ENCODE measurements at regions not wholly inside any gene's neighbourhood (a gene's known extent, or its start where the extent isn't known, plus 50 kb on each side); places are given as distances from the start of the nearest gene placed in this dataset.
"Not testable (repeated sequence)": the region's sequence is repeated elsewhere in the genome, so short reads cannot be mapped to it uniquely, and the experiment has no call there.

DNA sequence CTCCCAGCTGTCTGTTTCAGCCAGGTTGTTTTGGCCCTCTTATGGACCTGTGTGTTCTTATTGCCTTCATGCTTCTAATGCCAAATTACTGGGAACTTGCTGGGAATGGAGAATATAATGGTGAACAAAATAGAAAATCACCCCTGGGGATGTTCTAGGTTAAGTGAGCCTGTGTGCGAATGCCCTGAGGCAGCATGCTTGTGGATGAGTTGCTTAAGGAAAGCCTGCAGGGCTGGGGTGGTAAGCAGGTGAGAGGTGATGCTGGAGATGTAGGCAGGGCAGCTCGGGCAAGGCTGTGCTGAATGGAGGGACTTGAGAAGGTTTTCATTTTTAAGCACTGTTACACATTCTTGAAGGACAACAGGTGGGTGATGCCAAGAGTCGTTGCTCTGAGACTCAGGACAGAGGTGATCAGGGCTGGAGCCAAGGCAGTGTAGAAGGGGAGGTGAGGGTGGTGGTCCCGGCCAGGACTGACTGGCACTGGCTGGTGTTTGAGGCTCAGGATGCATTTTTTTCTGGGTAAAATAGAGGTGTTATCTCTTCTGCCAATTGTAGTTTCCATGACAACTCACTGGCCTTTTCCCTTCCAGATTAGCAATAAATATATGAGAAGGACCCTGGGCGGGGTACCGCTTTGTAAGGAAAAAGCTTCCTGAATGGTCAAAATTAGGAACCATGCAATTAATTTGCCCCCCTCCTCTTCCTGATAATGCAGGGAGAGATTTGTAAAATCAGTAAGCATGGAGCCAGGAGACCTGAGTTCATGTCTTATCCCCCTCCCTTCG, 342.8 kb downstream of the ICE1 start:
- FAIRE-seq, result no peak

GRCh38 chr5:5764246-5764645, 341.8 kb downstream of the ICE1 start:
- DNase-seq (ENCODE audit: insufficient read length), result no peak
- TF ChIP-seq TAF1 (IDR thresholded peaks at IDR 0.05; ENCODE audit: borderline replicate concordance, low read depth, low read length) (no peak), POLR2AphosphoS5 (IDR thresholded peaks at IDR 0.05; ENCODE audit: low read depth, low read length) (no peak), POLR2A (IDR thresholded peaks at IDR 0.05; ENCODE audit: low read depth, low read length) (no peak)
- FAIRE-seq, result no peak

More for the DNA sequence above, 342.8 kb downstream of the ICE1 start:
- no peak for DNase-seq (ENCODE audit: insufficient read length)
- TF ChIP-seq TAF1 (IDR thresholded peaks at IDR 0.05; ENCODE audit: borderline replicate concordance, low read depth, low read length), result no peak
- no peak for TF ChIP-seq POLR2AphosphoS5 (IDR thresholded peaks at IDR 0.05; ENCODE audit: low read depth, low read length)
- TF ChIP-seq POLR2A (IDR thresholded peaks at IDR 0.05; ENCODE audit: low read depth, low read length), result no peak

DNA sequence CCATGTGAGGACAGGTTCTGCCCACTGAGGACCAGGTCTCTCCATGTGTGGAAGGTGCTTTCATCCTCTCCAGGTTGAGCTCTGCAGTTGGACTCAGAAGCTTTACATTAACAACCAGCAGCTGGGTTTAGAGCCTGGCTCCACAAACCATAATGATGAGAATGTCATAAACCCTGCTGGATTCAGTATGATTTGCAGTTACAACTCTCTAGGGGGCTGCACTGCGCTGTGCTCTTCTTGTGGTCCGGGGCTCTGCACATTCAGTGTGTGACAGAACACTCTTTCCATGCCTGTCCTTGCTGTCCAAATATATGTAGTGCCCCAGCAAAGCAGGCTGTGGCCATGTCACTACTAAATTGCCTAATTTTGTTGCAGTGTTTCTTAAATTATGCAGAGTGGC, 334.3 kb downstream of the ICE1 start:
- FAIRE-seq, result peak; percentile 40
- TF ChIP-seq POLR2A (IDR thresholded peaks at IDR 0.05; ENCODE audit: low read depth, low read length), result no peak
- no peak for TF ChIP-seq POLR2AphosphoS5 (IDR thresholded peaks at IDR 0.05; ENCODE audit: low read depth, low read length)
- TF ChIP-seq TAF1 (IDR thresholded peaks at IDR 0.05; ENCODE audit: borderline replicate concordance, low read depth, low read length), result no peak
- no peak for DNase-seq (ENCODE audit: insufficient read length)

DNA sequence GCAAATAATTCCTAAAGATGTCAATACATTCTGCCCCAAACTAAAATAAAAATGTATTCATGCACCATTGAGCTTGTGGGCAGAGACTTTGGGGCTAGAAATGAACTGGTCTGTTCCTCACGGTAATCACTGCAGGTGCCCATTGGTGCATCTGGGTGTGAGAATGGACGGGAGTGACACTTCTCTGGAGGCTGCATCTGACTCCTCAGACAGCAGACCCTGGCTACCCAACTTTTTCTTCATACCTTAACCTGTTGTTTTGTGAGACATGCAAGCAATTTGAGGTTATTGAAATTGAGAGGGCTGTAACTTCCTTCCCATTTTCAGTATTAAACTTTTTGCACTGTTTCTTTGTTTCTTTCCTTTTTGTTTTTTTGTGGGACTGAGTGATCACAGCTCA, 333.4 kb downstream of the ICE1 start:
- DNase-seq (ENCODE audit: insufficient read length), result no peak
- no peak for TF ChIP-seq POLR2A (IDR thresholded peaks at IDR 0.05; ENCODE audit: low read depth, low read length)
- no peak for TF ChIP-seq TAF1 (IDR thresholded peaks at IDR 0.05; ENCODE audit: borderline replicate concordance, low read depth, low read length)
- no peak for TF ChIP-seq POLR2AphosphoS5 (IDR thresholded peaks at IDR 0.05; ENCODE audit: low read depth, low read length)
- peak; percentile 71 for FAIRE-seq

GRCh38 chr5:5752844-5753243, 330.4 kb downstream of the ICE1 start:
- TF ChIP-seq TAF1 (IDR thresholded peaks at IDR 0.05; ENCODE audit: borderline replicate concordance, low read depth, low read length), result no peak
- TF ChIP-seq POLR2AphosphoS5 (IDR thresholded peaks at IDR 0.05; ENCODE audit: low read depth, low read length), result no peak
- TF ChIP-seq POLR2A (IDR thresholded peaks at IDR 0.05; ENCODE audit: low read depth, low read length), result no peak
- no peak for DNase-seq (ENCODE audit: insufficient read length)
- FAIRE-seq, result peak; percentile 64

GRCh38 chr5:5751987-5752386, 329.5 kb downstream of the ICE1 start:
- no peak for DNase-seq (ENCODE audit: insufficient read length)
- peak; percentile 81 for FAIRE-seq
- TF ChIP-seq POLR2A (IDR thresholded peaks at IDR 0.05; ENCODE audit: low read depth, low read length), result no peak

DNA sequence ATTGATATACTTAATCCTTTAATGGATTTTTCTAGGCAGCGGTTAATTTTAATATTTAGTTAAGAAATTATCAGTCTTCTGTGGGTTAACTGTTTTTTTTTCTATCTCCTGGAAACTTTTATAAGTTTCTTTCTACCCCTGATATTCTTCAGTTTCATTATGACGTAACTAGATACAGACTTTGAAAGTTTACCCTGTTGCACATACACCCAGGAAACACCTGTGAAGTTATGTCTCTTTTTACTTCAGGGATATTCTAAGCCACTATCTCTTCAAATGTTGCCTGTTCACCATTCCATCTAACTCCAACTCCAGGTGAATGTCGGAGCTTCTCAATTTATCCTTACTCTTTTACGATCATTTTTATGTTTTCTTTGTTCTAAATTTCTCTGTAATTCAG, 329.0 kb downstream of the ICE1 start:
- TF ChIP-seq TAF1 (IDR thresholded peaks at IDR 0.05; ENCODE audit: borderline replicate concordance, low read depth, low read length) (no peak), POLR2A (IDR thresholded peaks at IDR 0.05; ENCODE audit: low read depth, low read length) (no peak), POLR2AphosphoS5 (IDR thresholded peaks at IDR 0.05; ENCODE audit: low read depth, low read length) (no peak)
- DNase-seq (ENCODE audit: insufficient read length), result no peak
- FAIRE-seq, result peak; percentile 17

GRCh38 chr5:5741418-5741817, 318.9 kb downstream of the ICE1 start:
- TF ChIP-seq POLR2AphosphoS5 (IDR thresholded peaks at IDR 0.05; ENCODE audit: low read depth, low read length) (no peak), POLR2A (IDR thresholded peaks at IDR 0.05; ENCODE audit: low read depth, low read length) (no peak), TAF1 (IDR thresholded peaks at IDR 0.05; ENCODE audit: borderline replicate concordance, low read depth, low read length) (no peak)
- DNase-seq (ENCODE audit: insufficient read length) (no peak), FAIRE-seq (no peak)

DNA sequence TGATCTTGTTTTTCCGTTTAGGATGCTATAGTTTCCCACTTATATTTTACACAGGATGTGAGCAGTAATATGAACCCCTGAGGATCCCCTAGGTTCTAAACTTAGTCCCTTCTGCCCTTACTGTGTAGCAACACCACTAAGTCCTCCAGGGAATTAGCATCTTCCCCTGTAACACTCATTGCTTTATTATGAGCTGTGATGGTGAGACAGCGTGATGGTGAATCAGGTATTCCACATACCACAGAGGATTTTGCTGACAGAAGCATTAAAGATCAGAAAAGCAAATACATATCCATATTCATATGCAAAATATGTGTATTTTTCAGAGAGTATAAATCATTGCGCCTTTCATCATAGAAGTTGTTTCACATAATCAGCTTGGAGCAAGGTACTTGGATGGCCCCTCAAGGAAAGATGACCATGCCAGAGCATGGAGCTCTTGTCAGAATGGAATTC, 317.0 kb downstream of the ICE1 start:
- no peak for FAIRE-seq
- no peak for DNase-seq (ENCODE audit: insufficient read length)
- no peak for TF ChIP-seq POLR2AphosphoS5 (IDR thresholded peaks at IDR 0.05; ENCODE audit: low read depth, low read length)
- TF ChIP-seq POLR2A (IDR thresholded peaks at IDR 0.05; ENCODE audit: low read depth, low read length), result no peak
- no peak for TF ChIP-seq TAF1 (IDR thresholded peaks at IDR 0.05; ENCODE audit: borderline replicate concordance, low read depth, low read length)

GRCh38 chr5:5738797-5739489, 316.5 kb downstream of the ICE1 start:
- no peak for DNase-seq (ENCODE audit: insufficient read length)
- peak; percentile 33 for FAIRE-seq
- TF ChIP-seq TAF1 (IDR thresholded peaks at IDR 0.05; ENCODE audit: borderline replicate concordance, low read depth, low read length) (no peak), POLR2AphosphoS5 (IDR thresholded peaks at IDR 0.05; ENCODE audit: low read depth, low read length) (no peak), POLR2A (IDR thresholded peaks at IDR 0.05; ENCODE audit: low read depth, low read length) (no peak)

DNA sequence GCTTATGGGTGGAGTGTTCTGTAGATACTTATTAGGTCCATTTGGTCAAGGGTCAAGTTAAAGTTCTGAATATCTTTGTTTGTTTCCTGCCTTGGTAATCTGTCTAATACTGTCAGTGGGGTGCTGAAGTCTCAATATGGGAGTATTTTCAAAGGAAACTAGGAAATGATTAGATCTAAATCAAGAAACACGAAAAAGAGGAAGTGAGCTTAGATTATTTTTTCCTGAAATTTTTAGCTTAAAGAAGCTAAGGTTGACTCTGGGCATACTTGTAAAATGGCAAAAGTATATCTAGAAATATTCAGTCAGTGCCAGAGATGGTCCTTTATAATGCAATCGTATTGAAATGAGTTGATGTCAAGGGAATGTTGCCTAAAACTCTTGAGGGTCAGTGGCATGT, 313.5 kb downstream of the ICE1 start:
- no peak for FAIRE-seq
- TF ChIP-seq TAF1 (IDR thresholded peaks at IDR 0.05; ENCODE audit: borderline replicate concordance, low read depth, low read length) (no peak), POLR2A (IDR thresholded peaks at IDR 0.05; ENCODE audit: low read depth, low read length) (no peak), POLR2AphosphoS5 (IDR thresholded peaks at IDR 0.05; ENCODE audit: low read depth, low read length) (no peak)
- no peak for DNase-seq (ENCODE audit: insufficient read length)

DNA sequence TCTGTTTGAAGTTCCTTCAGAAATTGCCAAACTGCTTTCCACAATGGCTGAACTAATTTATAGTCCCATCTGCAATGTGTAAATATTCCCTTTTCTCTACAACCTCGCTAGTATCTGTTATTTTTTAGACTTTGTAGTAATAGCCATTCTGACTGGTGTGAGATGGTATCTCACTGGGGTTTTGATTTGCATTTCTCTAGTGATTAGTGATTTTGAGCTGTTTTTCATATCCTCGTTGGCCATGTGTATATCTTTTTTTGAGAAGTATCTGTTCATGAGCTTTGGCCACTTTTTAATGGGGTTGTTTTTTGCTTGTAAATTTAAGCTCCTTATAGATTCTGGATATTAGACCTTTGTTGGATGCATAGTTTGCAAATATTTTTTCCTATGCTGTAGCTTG, 310.6 kb downstream of the ICE1 start:
- not testable (repeated sequence) for FAIRE-seq

More for the DNA sequence above, 310.6 kb downstream of the ICE1 start:
- DNase-seq (ENCODE audit: insufficient read length), result not testable (repeated sequence)

Measured in GM12892 (cell line).